GM11168 (cell line): ENCODE measurements at regions not wholly inside any gene's neighbourhood (a gene's known extent, or its start where the extent isn't known, plus 50 kb on each side); places are given as distances from the start of the nearest gene placed in this dataset.
"Not testable (repeated sequence)": the region's sequence is repeated elsewhere in the genome, so short reads cannot be mapped to it uniquely, and the experiment has no call there.

ENCODE experiments used
- in situ Hi-C: fragments of 300-500 bp; cut with MboI; formaldehyde crosslinking; loops from one replicate; pipeline ENCODE4 v1.12.0; 2022; ENCODE audit warnings: low sequenced_read_pairs; ENCODE audit not compliant: unreplicated experiment

GRCh38 chr11:112310848-112311247, 50.2 kb upstream of the PLET1 start:
- in situ Hi-C loops: no loop called here

- in situ Hi-C loops: no loop called here
Observed at GRCh38 chr11:112315057-112315720, 54.5 kb upstream of the PLET1 start.

- in situ Hi-C loops: no loop called here
Observed at GRCh38 chr11:112315861-112316739, 55.4 kb upstream of the PLET1 start.

GRCh38 chr11:112316971-112317370, 56.3 kb upstream of the PLET1 start:
- in situ Hi-C loops: no loop called here

- in situ Hi-C loops: no loop called here
Observed at GRCh38 chr11:112318184-112318591, 57.5 kb upstream of the PLET1 start.

- in situ Hi-C loops: no loop called here
Observed at GRCh38 chr11:112318661-112319060, 58.0 kb upstream of the PLET1 start.

- in situ Hi-C loops: no loop called here
Observed at GRCh38 chr11:112320668-112321067, 60.0 kb upstream of the PLET1 start.

GRCh38 chr11:112321501-112322172, 61.0 kb upstream of the PLET1 start:
- in situ Hi-C loops: no loop called here

GRCh38 chr11:112322173-112322790, 61.6 kb upstream of the PLET1 start:
- in situ Hi-C loops: no loop called here

GRCh38 chr11:112334381-112334780, 73.7 kb upstream of the PLET1 start:
- in situ Hi-C loops: no loop called here

- in situ Hi-C loops: no loop called here
Observed at GRCh38 chr11:112336356-112336886, 75.8 kb upstream of the PLET1 start.

- in situ Hi-C loops: no loop called here
Observed at GRCh38 chr11:112339566-112339965, 78.9 kb upstream of the PLET1 start.

GRCh38 chr11:112343368-112344039, 82.8 kb upstream of the PLET1 start:
- in situ Hi-C loops: no loop called here

GRCh38 chr11:112344040-112344413, 83.4 kb upstream of the PLET1 start:
- in situ Hi-C loops: no loop called here

- in situ Hi-C loops: no loop called here
Observed at GRCh38 chr11:112345166-112345565, 84.5 kb upstream of the PLET1 start.

GRCh38 chr11:112345706-112346105, 85.0 kb upstream of the PLET1 start:
- in situ Hi-C loops: no loop called here

- in situ Hi-C loops: no loop called here
Observed at GRCh38 chr11:112346586-112346985, 85.9 kb upstream of the PLET1 start.

GRCh38 chr11:112348480-112349029, 87.9 kb upstream of the PLET1 start:
- in situ Hi-C loops: no loop called here

- in situ Hi-C loops: not testable (repeated sequence)
Observed at GRCh38 chr11:112351423-112351822, 90.8 kb upstream of the PLET1 start.

- in situ Hi-C loops: no loop called here
Observed at GRCh38 chr11:112352907-112353306, 92.2 kb upstream of the PLET1 start.
